ACC112 (cell line): ENCODE measurements at regions not wholly inside any gene's neighbourhood (a gene's known extent, or its start where the extent isn't known, plus 50 kb on each side); places are given as distances from the start of the nearest gene placed in this dataset.

Source experiments
- H2AFZ ChIP-seq: fragments of 200-600 bp; sonication (generic); one replicate; pipeline ENCODE4 v1.6.0; 2017; ENCODE audit warnings: antibody characterized with exemption, low read length; ENCODE audit not compliant: unreplicated experiment
- H3K27ac ChIP-seq: fragments of 200-600 bp; sonication (generic); 2 replicates; pipeline ENCODE4 v1.5.1; 2014; ENCODE audit warnings: low read depth, mild to moderate bottlenecking, antibody characterized with exemption, low read length, moderate library complexity
- H3K27me3 ChIP-seq: fragments of 200-600 bp; sonication (generic); 2 replicates; pipeline ENCODE4 v1.6.1; 2014; ENCODE audit warnings: mild to moderate bottlenecking, antibody characterized with exemption, low read length, moderate library complexity, mixed read lengths; ENCODE audit not compliant: insufficient read depth
- H3K36me3 ChIP-seq: fragments of 200-600 bp; sonication (generic); 2 replicates; pipeline ENCODE4 v1.6.1; 2016; ENCODE audit warnings: mild to moderate bottlenecking, antibody characterized with exemption, low read length, moderate library complexity, mixed read lengths; ENCODE audit not compliant: insufficient read depth
- H3K4me1 ChIP-seq: fragments of 200-600 bp; sonication (generic); one replicate; pipeline ENCODE4 v1.6.1; 2016; ENCODE audit warnings: low read length, mixed read lengths; ENCODE audit not compliant: insufficient read depth, unreplicated experiment, control insufficient read depth
- H3K4me3 ChIP-seq: fragments of 200-600 bp; sonication (generic); 2 replicates; pipeline ENCODE4 v1.5.1; 2014; ENCODE audit warnings: mild to moderate bottlenecking, low read depth, low read length
- H3K79me2 ChIP-seq: fragments of 200-600 bp; sonication (generic); one replicate; pipeline ENCODE4 v1.6.0; 2016; ENCODE audit warnings: low read length; ENCODE audit not compliant: control insufficient read depth, unreplicated experiment, insufficient read depth

DNA sequence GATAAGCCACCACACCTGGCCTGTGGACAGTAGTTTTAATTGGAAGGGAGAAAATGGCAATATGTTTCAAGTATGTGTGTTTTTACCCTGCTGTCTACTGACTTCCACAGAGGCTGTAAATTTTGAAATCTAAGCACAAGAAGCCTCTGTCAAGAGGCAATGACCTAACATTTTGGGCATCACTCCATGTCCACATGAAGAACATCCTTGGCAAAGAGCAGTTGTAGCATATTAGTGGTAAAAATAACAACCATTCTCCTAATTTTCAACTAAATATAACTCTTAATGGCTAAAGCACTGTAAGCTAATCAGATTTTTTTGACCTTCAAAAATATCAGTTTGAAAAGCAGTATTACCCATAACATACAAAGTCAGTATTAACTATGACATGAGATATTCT is 100.3 kb upstream of the APC start:
- H3K27ac ChIP-seq: no peak overlapping the region
- no peaks in the 10 kb centered on the region; the same call in none of the 2 replicates for H3K27me3 ChIP-seq
- no peaks in the 10 kb centered on the region for H3K36me3 ChIP-seq
- no peaks in the 10 kb centered on the region for H3K79me2 ChIP-seq
- no peak overlapping the region for H3K4me3 ChIP-seq
- no peaks in the 10 kb centered on the region for H3K4me1 ChIP-seq
- no peak overlapping the region for H2AFZ ChIP-seq

DNA sequence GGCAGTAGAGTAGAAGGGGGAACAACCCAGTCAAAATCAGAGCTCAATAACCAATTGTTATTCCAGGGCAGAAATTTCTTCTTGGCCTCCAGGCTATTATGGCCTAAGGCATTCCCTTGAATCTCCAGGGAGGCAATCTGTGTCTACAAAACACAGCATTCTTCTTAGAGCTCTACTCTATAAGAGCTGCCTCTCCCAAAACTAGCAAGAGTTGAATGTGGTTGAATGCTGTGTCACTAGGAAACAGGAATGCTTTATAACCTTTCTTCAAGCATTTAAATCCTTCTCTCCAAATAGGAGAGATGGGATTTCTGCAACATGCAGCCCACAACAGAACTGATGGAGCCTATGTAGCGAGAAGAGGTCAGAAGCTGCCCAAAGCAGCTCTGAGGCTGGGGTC is 97.1 kb upstream of the APC start:
- Histone ChIP-seq H3K27me3 (no peaks in the 10 kb centered on the region; the same call in 1 of the 2 replicates), H3K4me3 (no peak overlapping the region), H2AFZ (no peak overlapping the region)

DNA sequence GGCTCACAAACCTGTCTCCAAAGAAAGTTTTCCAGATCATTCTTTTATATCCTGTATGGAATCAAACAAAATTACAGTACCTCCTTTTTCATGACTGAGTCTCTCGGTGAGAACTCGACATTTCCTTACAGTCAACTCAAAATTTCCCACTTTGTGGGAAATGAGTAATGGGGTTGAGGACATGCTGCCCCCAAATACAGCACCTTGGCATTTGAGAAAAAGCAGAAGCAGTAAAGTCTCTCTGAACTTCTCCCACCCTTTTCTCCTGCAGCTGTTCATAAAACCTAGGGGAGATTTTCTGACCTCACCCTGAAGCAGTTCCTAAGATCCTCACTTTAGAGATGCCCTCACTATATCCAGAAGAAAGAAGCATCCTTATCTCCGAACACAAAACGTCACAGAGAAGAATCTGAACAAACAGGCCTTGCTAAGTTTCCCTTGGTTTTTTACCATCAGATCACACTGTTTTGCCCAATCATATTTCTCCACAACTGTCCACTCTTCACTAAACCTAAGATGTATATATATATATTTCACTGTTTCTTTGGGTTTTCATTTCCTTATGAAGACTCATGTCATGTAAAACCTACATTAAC is 96.1 kb upstream of the APC start:
- Histone ChIP-seq H3K27ac (no peak overlapping the region), H3K79me2 (no peaks in the 10 kb centered on the region), H3K36me3 (no peaks in the 10 kb centered on the region), H3K4me3 (no peak overlapping the region), H3K4me1 (no peaks in the 10 kb centered on the region), H3K27me3 (no peaks in the 10 kb centered on the region; the same call in 1 of the 2 replicates), H2AFZ (no peak overlapping the region)

More for the DNA sequence above, 97.1 kb upstream of the APC start:
- no peaks in the 10 kb centered on the region for H3K4me1 ChIP-seq
- no peaks in the 10 kb centered on the region for H3K79me2 ChIP-seq
- no peaks in the 10 kb centered on the region for H3K36me3 ChIP-seq
- no peak overlapping the region for H3K27ac ChIP-seq

GRCh38 chr5:112642885-112643284 is 94.8 kb upstream of the APC start:
- Histone ChIP-seq H3K79me2 (no peaks in the 10 kb centered on the region), H3K27me3 (no peaks in the 10 kb centered on the region; the same call in 1 of the 2 replicates), H3K27ac (no peak overlapping the region), H3K4me3 (no peak overlapping the region), H3K36me3 (no peaks in the 10 kb centered on the region), H3K4me1 (no peaks in the 10 kb centered on the region), H2AFZ (no peak overlapping the region)

- Histone ChIP-seq H2AFZ (no peak overlapping the region), H3K27ac (no peak overlapping the region), H3K36me3 (no peaks in the 10 kb centered on the region), H3K79me2 (no peaks in the 10 kb centered on the region), H3K4me3 (no peak overlapping the region), H3K27me3 (no peaks in the 10 kb centered on the region; the same call in 1 of the 2 replicates), H3K4me1 (no peaks in the 10 kb centered on the region)
Measured at GRCh38 chr5:112643339-112643971, 94.2 kb upstream of the APC start.

DNA sequence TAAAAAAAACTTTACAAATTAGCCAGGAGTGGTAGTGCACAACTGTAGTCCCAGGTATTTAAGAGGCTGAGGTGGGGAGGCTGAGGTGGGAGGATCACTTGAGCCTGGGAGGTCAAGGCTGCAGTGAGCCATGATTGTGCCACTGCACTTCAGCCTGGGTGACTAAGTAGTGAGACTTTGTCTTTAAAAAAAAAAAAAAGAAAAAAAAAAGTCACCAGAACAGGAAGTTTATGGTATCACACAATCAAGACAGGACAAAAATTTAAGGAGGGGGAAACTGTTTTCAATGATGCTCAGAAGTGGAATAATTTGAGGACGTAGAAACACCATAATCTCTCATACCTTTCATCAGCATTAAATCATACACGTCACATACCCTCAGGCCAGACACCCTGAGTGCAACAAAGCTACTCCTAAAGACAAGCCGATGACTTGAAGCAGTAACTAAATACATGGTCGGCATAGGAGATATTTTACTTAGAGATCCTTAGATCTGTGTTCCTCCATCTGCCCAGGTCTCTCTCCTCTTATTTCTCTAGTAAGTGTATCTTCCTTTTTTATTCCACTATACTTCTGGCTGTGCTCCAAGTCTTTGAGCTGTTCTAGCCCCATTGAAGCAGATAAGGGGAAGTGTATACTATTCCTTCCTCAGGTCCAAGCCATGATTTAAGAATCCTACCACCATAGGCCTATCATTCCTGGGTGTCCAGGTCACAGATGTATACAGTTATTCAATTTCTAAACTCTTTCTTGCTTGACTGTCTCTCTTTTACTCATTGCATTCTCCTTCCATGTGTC is 91.3 kb upstream of the APC start:
- no peak overlapping the region for H3K4me3 ChIP-seq
- no peaks in the 10 kb centered on the region for H3K79me2 ChIP-seq
- no peak overlapping the region for H2AFZ ChIP-seq
- no peaks in the 10 kb centered on the region for H3K4me1 ChIP-seq
- H3K27ac ChIP-seq: no peak overlapping the region
- H3K27me3 ChIP-seq: no peaks in the 10 kb centered on the region; the same call in 1 of the 2 replicates
- H3K36me3 ChIP-seq: no peaks in the 10 kb centered on the region

DNA sequence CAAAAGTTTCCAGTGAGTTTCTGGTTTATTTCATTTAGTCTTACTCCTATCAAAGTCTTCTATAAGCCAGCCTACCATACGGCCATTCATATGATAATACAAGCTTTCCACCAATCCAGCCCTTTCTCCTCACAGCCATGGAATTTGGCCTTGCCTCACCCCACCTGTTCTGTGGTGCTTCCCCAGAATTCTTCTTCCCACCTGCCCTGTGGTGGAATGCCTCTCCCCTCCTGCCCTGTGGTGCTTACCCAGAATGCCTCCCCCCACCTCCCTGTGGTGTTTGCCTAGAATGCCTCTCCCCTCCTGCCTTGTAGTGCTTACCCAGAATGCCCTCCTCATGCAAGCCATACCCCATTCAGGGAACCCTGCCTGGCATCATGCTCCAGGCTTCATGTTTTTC is 90.3 kb upstream of the APC start:
- H3K27me3 ChIP-seq: no peaks in the 10 kb centered on the region; the same call in 1 of the 2 replicates
- no peaks in the 10 kb centered on the region for H3K4me1 ChIP-seq
- H3K36me3 ChIP-seq: no peaks in the 10 kb centered on the region
- H2AFZ ChIP-seq: no peak overlapping the region
- no peaks in the 10 kb centered on the region for H3K79me2 ChIP-seq
- H3K27ac ChIP-seq: no peak overlapping the region
- H3K4me3 ChIP-seq: no peak overlapping the region

GRCh38 chr5:112648264-112648663 is 89.4 kb upstream of the APC start:
- Histone ChIP-seq H3K4me1 (no peaks in the 10 kb centered on the region), H3K27ac (no peak overlapping the region)

GRCh38 chr5:112649882-112650281 is 87.8 kb upstream of the APC start:
- Histone ChIP-seq H3K27ac (no peak overlapping the region), H3K4me1 (no peaks in the 10 kb centered on the region), H3K27me3 (no peaks in the 10 kb centered on the region; the same call in 1 of the 2 replicates), H2AFZ (no peak overlapping the region), H3K4me3 (no peak overlapping the region), H3K79me2 (no peaks in the 10 kb centered on the region), H3K36me3 (no peaks in the 10 kb centered on the region)

More at GRCh38 chr5:112648264-112648663, 89.4 kb upstream of the APC start:
- Histone ChIP-seq H3K27me3 (no peaks in the 10 kb centered on the region; the same call in 1 of the 2 replicates), H3K4me3 (no peak overlapping the region), H3K36me3 (no peaks in the 10 kb centered on the region), H3K79me2 (no peaks in the 10 kb centered on the region), H2AFZ (no peak overlapping the region)

GRCh38 chr5:112653638-112654205 is 84.0 kb upstream of the APC start:
- no peaks in the 10 kb centered on the region for H3K79me2 ChIP-seq
- no peaks in the 10 kb centered on the region; the same call in 1 of the 2 replicates for H3K27me3 ChIP-seq
- H2AFZ ChIP-seq: no peak overlapping the region
- H3K36me3 ChIP-seq: no peaks in the 10 kb centered on the region
- H3K4me3 ChIP-seq: no peak overlapping the region
- H3K4me1 ChIP-seq: no peaks in the 10 kb centered on the region
- no peak overlapping the region for H3K27ac ChIP-seq
